Loucy (cell line): ENCODE measurements at regions not wholly inside any gene's neighbourhood (a gene's known extent, or its start where the extent isn't known, plus 50 kb on each side); places are given as distances from the start of the nearest gene placed in this dataset.

Experiments
- H2AFZ ChIP-seq: fragments of 200-600 bp; sonication (generic); 2 replicates; pipeline ENCODE4 v1.6.0; 2016; ENCODE audit warnings: antibody characterized with exemption, mild to moderate bottlenecking, low read length, moderate library complexity
- H3F3A ChIP-seq: fragments of 200-600 bp; 2 replicates; pipeline ENCODE4 v1.6.0; 2016; ENCODE audit warnings: antibody characterized with exemption, low read depth, mild to moderate bottlenecking
- H3K27me3 ChIP-seq: fragments of 200-600 bp; sonication (generic); 2 replicates; pipeline ENCODE4 v1.6.1; 2014; ENCODE audit warnings: low read length, mild to moderate bottlenecking; ENCODE audit not compliant: insufficient read depth, poor library complexity, severe bottlenecking
- H3K36me3 ChIP-seq: fragments of 200-600 bp; sonication (generic); 2 replicates; pipeline ENCODE4 v1.6.1; 2016; ENCODE audit warnings: low read length; ENCODE audit not compliant: insufficient read depth
- H3K4me1 ChIP-seq: fragments of 200-600 bp; sonication (generic); 2 replicates; pipeline ENCODE4 v1.5.1; 2014; ENCODE audit warnings: low read length, mild to moderate bottlenecking; ENCODE audit not compliant: insufficient read depth, poor library complexity, severe bottlenecking
- H3K4me2 ChIP-seq: fragments of 200-600 bp; sonication (generic); 2 replicates; pipeline ENCODE4 v1.6.0; 2014; ENCODE audit warnings: antibody characterized with exemption, low read length, low read depth, mild to moderate bottlenecking; ENCODE audit not compliant: poor library complexity, severe bottlenecking
- H3K4me3 ChIP-seq: fragments of 200-600 bp; sonication (generic); 2 replicates; pipeline ENCODE4 v1.5.1; 2014; ENCODE audit warnings: low read length, mild to moderate bottlenecking, mixed read lengths; ENCODE audit not compliant: poor library complexity, severe bottlenecking
- H3K79me2 ChIP-seq: fragments of 200-600 bp; sonication (generic); 2 replicates; pipeline ENCODE4 v1.6.1; 2014; ENCODE audit warnings: low read length; ENCODE audit not compliant: insufficient read depth
- H3K9ac ChIP-seq: fragments of 200-600 bp; sonication (generic); 2 replicates; pipeline ENCODE4 v1.6.0; 2014; ENCODE audit warnings: mild to moderate bottlenecking, low read depth, low read length, moderate library complexity; ENCODE audit not compliant: poor library complexity, severe bottlenecking
- H3K9me2 ChIP-seq: fragments of 200-600 bp; sonication (generic); replicated peaks from 2 replicates; pipeline ENCODE4 v1.6.1; 2016; ENCODE audit warnings: low read depth, low read length, mixed read lengths
- H3K9me3 ChIP-seq: fragments of 200-600 bp; sonication (generic); 2 replicates; pipeline ENCODE4 v1.6.1; 2014; ENCODE audit warnings: mild to moderate bottlenecking, antibody characterized with exemption, low read length, low read depth; ENCODE audit not compliant: insufficient read depth
- H4K20me1 ChIP-seq: fragments of 200-600 bp; sonication (generic); 2 replicates; pipeline ENCODE4 v1.6.0; 2014; ENCODE audit warnings: antibody characterized with exemption, low read length, mild to moderate bottlenecking; ENCODE audit not compliant: insufficient read depth, poor library complexity, severe bottlenecking
- CTCF ChIP-seq: fragments of 200-600 bp; sonication (generic); conservative IDR thresholded peaks from 2 replicates; pipeline ENCODE4 v1.5.1; 2014; ENCODE audit warnings: mild to moderate bottlenecking, antibody characterized with exemption, low read length
- EZH2phosphoT487 ChIP-seq: fragments of 200-600 bp; IDR thresholded peaks from 2 replicates; pipeline ENCODE4 v1.6.1; 2018; ENCODE audit warnings: antibody characterized with exemption, mild to moderate bottlenecking, moderate library complexity, borderline replicate concordance

- Histone ChIP-seq H4K20me1 (no peaks in the 10 kb centered on the region), H3K36me3 (no peaks in the 10 kb centered on the region), H3K79me2 (no peaks in the 10 kb centered on the region), H3K4me1 (no peaks in the 10 kb centered on the region), H3K4me3 (no peak overlapping the region), H2AFZ (no peak overlapping the region), H3K4me2 (no peak overlapping the region), H3F3A (no peaks in the 10 kb centered on the region), H3K27me3 (no peaks in the 10 kb centered on the region), H3K9me2 (no peaks in the 10 kb centered on the region), H3K9me3 (no peaks in the 10 kb centered on the region), H3K9ac (no peak overlapping the region)
- TF ChIP-seq EZH2phosphoT487 (no peak), CTCF (no peak)
Observed at GRCh38 chr2:217356781-217357180, 496.9 kb upstream of the TNP1 start.

- Histone ChIP-seq H4K20me1 (no peaks in the 10 kb centered on the region), H2AFZ (no peak overlapping the region), H3K36me3 (no peaks in the 10 kb centered on the region), H3K4me3 (no peak overlapping the region), H3K4me1 (no peaks in the 10 kb centered on the region), H3K4me2 (no peak overlapping the region), H3K9ac (no peak overlapping the region), H3F3A (no peaks in the 10 kb centered on the region), H3K79me2 (no peaks in the 10 kb centered on the region), H3K27me3 (no peaks in the 10 kb centered on the region), H3K9me3 (no peaks in the 10 kb centered on the region), H3K9me2 (no peaks in the 10 kb centered on the region)
- TF ChIP-seq EZH2phosphoT487 (no peak), CTCF (no peak)
Observed at GRCh38 chr2:217356142-217356541, 496.3 kb upstream of the TNP1 start.

- Histone ChIP-seq H3K27me3 (no peaks in the 10 kb centered on the region), H3K36me3 (no peaks in the 10 kb centered on the region), H3K4me2 (no peak overlapping the region), H3K9me3 (no peaks in the 10 kb centered on the region), H2AFZ (no peak overlapping the region), H3K9me2 (no peaks in the 10 kb centered on the region), H3K4me3 (no peak overlapping the region), H3K4me1 (no peaks in the 10 kb centered on the region), H3K79me2 (no peaks in the 10 kb centered on the region), H4K20me1 (no peaks in the 10 kb centered on the region), H3F3A (no peaks in the 10 kb centered on the region), H3K9ac (no peak overlapping the region)
- TF ChIP-seq CTCF (no peak), EZH2phosphoT487 (no peak)
Observed at GRCh38 chr2:217353591-217353990, 493.7 kb upstream of the TNP1 start.
